ENCODE measurements at regions not wholly inside any gene's neighbourhood (a gene's known extent, or its start where the extent isn't known, plus 50 kb on each side); places are given as distances from the start of the nearest gene placed in this dataset.

GRCh38 chrX:145751943-145752342 is 65.7 kb upstream of the SLITRK2 start:
- no peak for TF ChIP-seq POLR2A (IDR thresholded peaks at IDR 0.05)
- TF ChIP-seq CTCF (IDR thresholded peaks at IDR 0.05): no peak
- H3K36me3 ChIP-seq (replicated peaks in 1 of 2): no peaks in the 10 kb centered on the region
- H3K4me1 ChIP-seq (replicated peaks in 1 of 2): no peaks in the 10 kb centered on the region
- WGBS, 4 donors: 23 to 42% (median 36%) methylated on average over 1 to 2 of the region's 2 CpGs
- no peak overlapping the region for H3K27ac ChIP-seq
- peak in 1 of 7 donors; percentile 3 for DNase-seq
- intact Hi-C loops (cut with DNase I): no loop called here
- no peak overlapping the region for H3K4me3 ChIP-seq
- no peaks in the 10 kb centered on the region for H3K27me3 ChIP-seq
- no peaks in the 10 kb centered on the region for H3K9me3 ChIP-seq (replicated peaks in 1 of 3)
